C1 segment of cervical spinal cord (tissue), 14 donors: ENCODE measurements at regions not wholly inside any gene's neighbourhood (a gene's known extent, or its start where the extent isn't known, plus 50 kb on each side); places are given as distances from the start of the nearest gene placed in this dataset.
"Not testable (repeated sequence)": the region's sequence is repeated elsewhere in the genome, so short reads cannot be mapped to it uniquely, and the experiment has no call there.

Source experiments
- DNase-seq, 14 donors: peaks; one replicate each; lab custom pipeline; 2025; lab: John Stamatoyannopoulos, UW

DNA sequence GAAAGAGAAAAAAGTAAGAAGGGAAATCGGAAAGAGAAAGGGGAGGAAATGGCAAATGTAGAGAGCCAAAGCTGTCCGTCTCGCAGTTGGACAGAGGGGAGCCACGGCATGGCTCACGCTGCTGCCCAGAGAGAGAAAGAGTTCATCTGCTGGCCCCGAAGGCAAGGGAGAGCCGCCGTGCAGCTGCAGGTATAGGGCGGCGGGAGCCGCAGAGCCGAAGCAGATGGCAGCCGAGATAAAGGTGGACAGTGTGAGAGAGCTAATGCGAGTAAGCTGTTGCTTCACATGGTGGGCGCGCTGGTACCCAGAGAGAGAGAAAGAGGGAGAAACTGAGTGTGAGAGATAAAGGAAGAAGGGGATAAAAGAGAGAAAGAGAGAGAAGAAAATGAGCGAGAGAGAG is 188.4 kb upstream of the PPP1R26 start:
- DNase-seq: no peak

GRCh38 chr9:135294836-135295235 is 184.7 kb upstream of the PPP1R26 start:
- DNase-seq: no peak

- DNase-seq: no peak
Observed at GRCh38 chr9:135295551-135296300, 183.9 kb upstream of the PPP1R26 start.

GRCh38 chr9:135296735-135297455 is 182.7 kb upstream of the PPP1R26 start:
- DNase-seq: no peak

DNA sequence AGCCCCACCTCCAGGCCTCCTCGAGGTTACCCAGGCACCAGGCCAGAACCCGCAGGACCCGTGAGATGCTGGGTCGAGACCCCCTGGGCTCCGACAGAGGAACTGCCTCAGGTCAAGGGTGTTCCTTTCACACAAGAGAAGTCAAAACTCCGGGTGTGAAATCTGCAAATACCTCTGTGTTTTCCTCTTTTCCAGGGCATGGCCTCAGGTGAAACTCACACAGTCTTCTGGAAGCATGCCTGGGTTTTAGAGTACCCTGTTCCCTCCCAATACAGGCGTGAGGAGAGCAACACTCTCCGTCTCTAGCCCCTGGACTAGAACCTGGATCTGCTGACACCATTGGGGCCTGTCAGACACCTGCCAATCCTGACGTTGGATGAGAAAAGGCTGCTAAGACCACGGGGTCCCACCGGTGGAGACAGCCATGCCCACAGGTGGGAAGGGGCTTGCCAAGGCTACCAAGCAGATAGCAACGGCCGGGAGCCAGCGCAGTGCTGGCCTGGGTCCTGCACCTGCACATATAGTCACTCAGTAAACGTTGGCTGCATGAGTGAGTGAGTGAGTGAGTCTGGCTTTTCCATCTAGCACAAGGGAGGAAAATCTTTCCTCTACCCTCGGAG is 182.0 kb upstream of the PPP1R26 start:
- no peak for DNase-seq

GRCh38 chr9:135299239-135299590 is 180.4 kb upstream of the PPP1R26 start:
- no peak for DNase-seq

DNA sequence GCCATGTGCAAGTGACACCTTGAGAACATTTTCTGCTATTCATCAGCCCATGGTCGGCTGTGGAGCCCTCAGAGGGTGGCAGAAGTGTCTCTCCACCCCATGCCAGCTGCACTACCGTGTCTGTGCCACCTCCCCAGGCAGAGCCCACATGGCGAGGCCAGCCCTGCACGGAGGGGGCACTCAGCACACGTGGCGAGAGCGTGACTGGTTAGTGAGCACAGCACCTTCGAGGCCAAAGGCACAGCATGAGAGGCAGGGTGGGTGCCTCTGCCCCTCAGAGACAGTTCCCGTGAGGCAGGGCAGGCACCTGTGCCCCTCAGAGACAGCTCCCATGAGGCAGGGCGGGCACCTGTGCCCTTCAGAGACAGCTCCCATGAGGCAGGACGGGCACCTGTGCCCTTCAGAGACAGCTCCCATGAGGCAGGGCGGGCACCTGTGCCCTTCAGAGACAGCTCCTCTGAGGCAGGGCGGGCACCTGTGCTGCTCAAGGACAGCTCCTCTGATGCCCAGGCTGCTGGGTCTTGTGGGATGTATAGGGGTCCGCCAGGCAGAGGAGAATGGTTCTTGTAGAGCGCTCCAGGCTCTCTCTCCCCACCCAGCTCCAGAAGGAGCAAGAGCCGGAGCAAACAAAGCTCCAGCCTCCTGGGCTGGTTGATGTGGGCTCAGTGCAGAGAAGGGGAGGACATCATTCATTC is 179.8 kb upstream of the PPP1R26 start:
- DNase-seq: no peak

GRCh38 chr9:135300346-135301141 is 179.0 kb upstream of the PPP1R26 start:
- no peak for DNase-seq

DNA sequence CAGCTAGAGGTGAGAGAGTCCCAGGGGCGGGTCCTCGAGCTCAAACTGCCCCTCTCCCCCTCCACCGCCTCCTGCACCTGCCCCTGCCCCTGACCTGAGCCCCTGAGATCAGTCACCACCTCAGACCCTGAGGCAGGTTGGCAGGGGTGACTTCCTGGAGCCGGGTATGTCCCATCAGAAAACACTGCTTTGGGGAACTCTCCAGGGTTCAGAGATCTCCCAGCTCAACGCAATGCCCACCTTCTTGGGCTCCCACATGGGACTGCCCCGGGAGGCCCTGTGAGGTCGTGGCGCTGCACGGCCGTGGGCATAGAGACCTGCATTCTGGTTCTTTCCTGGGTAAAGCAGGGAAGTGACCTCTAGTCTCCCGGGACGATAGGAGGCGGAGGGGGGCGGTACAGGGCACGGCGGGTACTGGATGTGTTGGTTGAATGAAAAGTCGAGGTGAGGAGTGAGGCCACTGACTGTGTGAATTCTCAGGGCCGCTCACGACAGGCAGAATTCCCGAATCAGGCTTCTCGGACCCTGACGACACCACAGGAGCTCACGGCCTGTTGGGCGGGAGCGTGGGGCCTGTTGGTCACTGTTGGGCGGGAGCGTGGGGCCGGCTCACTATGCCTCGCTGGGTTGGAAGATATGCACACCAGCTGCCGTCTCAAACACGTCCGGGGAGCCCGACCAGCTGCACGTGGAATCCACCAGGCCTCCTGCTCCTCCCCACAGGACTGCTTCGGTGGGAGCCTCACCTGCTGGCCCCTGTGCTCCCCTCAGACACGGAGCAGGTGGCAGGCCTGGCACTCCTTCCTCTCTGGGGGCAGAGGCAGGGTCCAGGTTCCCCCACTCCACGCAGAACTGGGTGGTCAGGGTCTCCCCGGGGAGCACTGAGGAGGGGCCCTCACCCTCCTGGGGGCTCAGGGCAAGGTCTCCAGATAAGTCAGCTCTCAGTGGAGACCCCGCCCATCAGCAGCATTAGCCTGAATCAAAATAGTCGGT is 178.0 kb upstream of the PPP1R26 start:
- DNase-seq: no peak

DNA sequence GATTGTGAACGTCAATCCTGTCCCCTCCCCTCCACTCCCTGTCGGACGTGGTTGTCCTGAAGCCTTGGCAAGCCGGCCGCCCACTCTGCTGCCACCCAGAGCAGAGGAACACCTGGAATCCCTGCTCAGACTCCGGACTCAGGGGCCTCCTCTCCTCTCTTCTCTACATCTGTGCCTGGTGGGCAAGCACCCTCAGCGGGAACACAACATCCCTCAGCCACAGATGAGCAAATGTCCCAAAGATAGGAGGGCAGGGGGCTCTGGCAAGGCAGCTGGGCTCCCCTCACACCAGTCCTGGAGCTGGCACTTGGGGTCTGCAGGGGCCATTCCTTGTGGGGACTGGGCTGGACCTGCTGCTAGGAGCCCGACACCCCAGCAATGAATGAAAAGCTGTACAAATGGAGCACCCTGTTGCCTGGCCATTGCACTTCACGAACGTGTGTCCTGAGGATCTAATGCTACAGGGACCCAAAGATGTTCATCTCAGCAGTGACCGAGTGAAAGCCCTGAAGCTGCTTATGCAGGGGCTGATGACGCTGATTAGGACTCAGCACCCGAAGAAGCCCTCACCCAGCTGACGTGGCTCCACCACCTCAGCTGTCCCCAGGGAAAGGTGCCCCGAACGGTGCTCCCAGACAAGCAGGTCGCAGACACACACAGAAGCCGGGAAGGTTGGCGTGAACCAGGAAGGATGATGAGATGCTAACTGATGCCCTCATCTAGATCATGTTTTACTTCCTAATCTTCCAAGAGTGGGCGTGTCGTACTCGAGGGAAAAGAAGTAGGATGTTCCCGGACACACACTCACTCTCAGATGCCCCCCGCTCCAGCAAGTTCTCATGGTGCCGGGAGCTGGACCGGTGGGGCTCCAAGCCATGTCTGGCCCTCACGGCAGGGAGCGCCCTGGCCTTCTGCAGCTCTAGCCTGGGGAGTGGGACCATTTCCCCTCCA is 177.0 kb upstream of the PPP1R26 start:
- DNase-seq: no peak

DNA sequence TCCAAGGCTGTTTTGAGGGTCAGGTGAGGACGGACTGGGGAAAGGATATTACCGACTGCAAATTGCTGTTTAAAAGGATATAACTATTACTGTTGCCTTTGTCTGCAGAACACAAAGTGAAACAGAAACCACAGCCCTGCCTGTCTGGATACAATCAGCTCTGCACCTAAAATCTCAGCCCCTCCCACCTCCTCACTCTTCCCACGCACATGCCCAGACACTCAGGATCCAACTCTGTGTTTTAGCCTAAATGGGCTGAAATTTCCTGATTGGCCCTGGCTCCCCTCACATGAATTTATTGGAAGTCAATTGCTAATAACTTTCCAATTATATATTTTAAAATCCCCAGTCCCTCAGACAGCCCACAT is 176.3 kb upstream of the PPP1R26 start:
- no peak for DNase-seq

GRCh38 chr9:135303865-135304499 is 175.6 kb upstream of the PPP1R26 start:
- no peak for DNase-seq

DNA sequence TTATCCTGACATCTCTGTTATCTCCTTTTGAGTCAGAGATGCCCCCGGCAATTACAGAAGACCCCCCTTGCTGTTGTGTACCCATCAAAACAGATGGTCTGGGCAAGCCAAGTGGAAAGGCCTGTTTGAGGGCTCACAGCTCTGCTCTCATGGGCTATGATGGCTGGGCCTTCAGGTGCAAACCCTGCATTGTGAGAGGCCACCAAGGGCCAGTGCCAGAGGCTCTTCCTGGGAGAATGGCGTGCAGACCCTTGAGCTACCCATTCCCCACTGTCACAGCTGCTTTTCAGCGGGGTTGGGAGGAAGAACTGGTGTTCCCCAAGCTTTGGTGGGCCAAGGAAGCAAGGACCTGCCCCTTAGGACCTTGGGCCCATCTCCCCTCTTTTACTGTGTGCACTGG is 174.7 kb upstream of the PPP1R26 start:
- no peak for DNase-seq

- no peak for DNase-seq
Observed at GRCh38 chr9:135305546-135306180, 173.9 kb upstream of the PPP1R26 start.

- DNase-seq: no peak
Observed at GRCh38 chr9:135306699-135307098, 172.9 kb upstream of the PPP1R26 start.

DNA sequence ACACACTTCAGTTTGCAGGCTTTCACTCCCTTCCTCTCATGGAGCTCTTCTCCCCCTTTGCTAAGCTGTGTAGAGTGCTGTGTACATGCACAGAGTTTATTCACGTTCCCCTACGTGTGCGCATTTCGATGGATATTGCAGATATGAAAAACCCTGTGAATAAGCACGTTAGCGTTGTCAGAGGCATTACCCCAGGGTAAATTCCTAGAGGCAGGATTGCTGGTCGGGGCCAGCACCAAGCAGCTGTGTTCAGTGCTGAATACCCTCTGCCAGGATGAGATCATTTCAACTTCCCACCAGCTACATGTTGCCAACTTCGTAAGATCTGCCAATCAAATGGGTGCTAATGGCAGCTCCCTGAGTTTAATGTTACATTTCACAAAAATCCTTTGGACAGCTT is 172.3 kb upstream of the PPP1R26 start:
- no peak for DNase-seq

DNA sequence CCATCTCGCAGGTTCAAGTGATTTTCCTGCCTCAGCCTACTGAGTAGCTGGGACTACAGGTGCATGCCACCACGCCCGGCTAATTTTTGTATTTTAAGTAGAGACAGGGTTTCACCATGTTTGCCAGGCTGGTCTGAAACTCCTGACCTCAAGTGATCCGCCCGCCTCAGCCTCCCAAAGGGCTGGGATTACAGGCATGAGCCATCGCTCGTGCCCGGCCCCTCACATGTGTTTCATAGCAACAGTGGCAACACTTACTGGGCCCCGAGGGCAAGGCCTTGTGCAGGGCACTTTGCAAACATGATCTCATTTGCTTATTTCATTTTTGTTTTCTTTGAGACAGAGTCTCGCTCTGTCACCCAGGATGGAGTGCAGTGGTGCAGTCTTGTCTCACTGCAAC is 171.7 kb upstream of the PPP1R26 start:
- not testable (repeated sequence) for DNase-seq
